ENCODE measurements at regions not wholly inside any gene's neighbourhood (a gene's known extent, or its start where the extent isn't known, plus 50 kb on each side); places are given as distances from the start of the nearest gene placed in this dataset.
A peak's percentile ranks its signal among the peaks of the same experiment; 100 is the strongest.

DNA sequence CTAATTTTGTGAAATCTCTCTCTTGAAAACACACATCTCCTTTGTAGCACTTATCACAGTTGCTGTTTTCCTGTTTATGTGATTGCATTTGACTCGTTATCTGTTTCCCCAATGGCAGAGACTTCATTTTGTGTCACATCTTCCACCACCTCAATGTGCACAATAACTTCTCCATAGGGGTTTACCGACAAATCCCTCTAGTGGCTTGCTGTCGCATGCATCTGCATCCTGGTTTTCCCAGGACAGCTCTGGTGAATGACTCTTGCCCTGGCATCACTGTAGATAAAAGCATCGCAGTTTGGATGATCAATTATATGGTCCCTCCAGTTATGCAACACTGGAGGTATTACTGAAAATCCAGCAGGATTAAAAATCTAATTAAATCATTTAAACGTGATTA is 206.5 kb upstream of the BTBD3 start:
- DNase-seq: no peak

GRCh38 chr20:11712639-11713160 is 205.0 kb upstream of the BTBD3 start:
- no peak for DNase-seq

DNA sequence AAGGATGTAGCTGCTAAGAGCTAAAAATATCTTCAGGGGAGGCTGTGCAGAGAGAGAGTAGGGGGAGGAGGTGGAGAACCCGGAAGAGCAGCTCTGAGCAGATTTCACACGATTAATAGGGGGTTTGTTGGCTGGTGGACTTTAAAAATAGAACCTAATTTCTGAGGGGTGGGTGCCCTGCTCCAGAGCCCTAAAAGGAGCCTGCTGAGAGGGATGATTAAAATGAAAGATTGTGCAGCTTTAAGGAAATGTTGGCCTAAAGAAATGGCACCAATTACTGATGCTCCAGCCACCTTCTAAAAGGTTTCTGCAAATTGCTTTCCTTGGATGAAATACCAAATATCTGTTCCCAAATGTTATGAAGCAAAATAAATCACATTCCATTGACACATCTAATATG is 202.8 kb upstream of the BTBD3 start:
- no peak for DNase-seq

- DNase-seq: peak; percentile 48 to 59
These were observed 201.3 kb upstream of the BTBD3 start for GRCh38 chr20:11716239-11716944.

GRCh38 chr20:11716945-11717248 is 200.8 kb upstream of the BTBD3 start:
- DNase-seq: no peak

GRCh38 chr20:11717562-11717961 is 200.1 kb upstream of the BTBD3 start:
- no peak for DNase-seq

GRCh38 chr20:11718474-11719094 is 199.1 kb upstream of the BTBD3 start:
- no peak for DNase-seq

- no peak for DNase-seq
These were observed 198.5 kb upstream of the BTBD3 start for GRCh38 chr20:11719153-11719552.

DNA sequence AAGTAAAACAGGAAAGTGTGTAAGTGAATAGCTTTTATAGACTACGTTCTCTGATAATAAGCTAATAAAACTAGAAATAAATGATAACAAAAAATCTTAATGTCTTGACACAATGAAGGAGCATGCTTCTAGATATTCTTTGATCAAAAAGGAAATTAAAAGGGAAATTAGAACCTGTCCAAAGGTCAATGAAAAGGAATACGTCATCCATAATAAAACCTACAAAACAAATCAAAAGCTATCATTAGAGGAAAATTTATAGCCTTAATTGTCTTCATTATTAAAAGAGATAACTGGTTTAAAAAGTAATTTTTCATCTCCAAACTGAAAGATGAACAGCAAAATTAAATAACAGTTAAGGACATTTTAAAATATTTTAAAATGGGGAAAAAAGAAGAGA is 196.3 kb upstream of the BTBD3 start:
- no peak for DNase-seq

- DNase-seq: no peak
These were observed 193.6 kb upstream of the BTBD3 start for GRCh38 chr20:11724097-11724496.

GRCh38 chr20:11726026-11726425 is 191.7 kb upstream of the BTBD3 start:
- no peak for DNase-seq

DNA sequence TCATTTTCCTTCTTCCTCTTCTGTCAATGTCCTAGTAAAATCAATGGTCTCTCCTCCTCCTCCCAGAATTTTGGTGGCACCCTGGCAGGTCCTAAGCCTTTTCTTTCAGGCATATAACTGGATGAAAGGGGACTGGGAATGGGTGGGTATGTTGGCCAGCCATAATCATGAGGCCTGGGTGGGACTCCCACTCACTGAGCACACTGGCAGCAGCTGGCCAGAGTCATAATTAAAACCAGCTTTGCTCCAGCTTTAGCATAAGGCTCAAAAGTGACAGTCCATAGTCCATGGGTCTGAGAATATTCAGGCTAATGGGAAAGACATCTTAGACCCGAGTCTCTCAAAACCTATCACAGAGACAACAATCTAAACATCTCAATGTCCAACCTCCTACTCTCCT is 190.0 kb upstream of the BTBD3 start:
- DNase-seq: no peak

DNA sequence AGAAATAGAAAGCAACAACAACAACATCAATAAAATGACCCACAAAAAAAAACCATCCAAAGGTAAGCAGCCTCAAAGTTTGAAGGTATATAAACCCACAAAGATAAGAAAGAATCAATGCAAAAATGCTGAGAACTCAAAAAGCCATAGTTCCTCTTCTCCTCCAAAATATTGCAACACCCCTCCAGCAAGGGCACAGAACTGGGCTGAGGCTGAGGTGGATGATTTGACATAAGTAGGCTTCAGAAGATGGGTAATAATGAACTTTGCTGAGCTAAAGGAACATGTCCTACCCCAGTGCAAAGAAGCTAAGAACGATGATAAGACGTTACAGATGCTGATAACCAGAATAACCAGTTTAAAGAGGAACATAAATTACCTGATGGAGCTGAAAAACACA is 188.8 kb upstream of the BTBD3 start:
- DNase-seq: no peak

GRCh38 chr20:11729806-11730205 is 187.9 kb upstream of the BTBD3 start:
- DNase-seq: no peak

GRCh38 chr20:11734431-11734830 is 183.3 kb upstream of the BTBD3 start:
- DNase-seq: no peak

- DNase-seq: no peak
These were observed 178.8 kb upstream of the BTBD3 start for GRCh38 chr20:11738852-11739251.

- no peak for DNase-seq
These were observed 176.7 kb upstream of the BTBD3 start for GRCh38 chr20:11740975-11741374.

GRCh38 chr20:11745145-11745544 is 172.5 kb upstream of the BTBD3 start:
- DNase-seq: no peak

DNA sequence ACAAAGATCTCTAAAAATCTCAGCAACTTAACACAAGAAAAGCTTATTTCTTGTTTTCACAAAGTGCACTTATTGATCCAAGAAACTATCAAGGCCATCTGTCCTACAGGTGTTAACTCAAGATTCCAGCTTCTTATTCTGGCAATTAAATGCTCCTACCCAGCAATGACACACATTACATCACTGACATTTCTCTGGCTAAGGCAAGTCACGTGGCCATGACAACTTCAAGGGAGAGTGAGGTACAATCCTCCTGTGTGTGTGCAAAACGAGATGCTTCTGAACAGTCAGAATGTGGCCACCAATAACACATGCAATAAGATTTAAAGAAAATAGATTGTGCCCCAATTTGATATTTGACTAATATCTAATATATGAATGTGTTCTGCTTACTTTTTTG is 169.3 kb upstream of the BTBD3 start:
- DNase-seq: no peak

DNA sequence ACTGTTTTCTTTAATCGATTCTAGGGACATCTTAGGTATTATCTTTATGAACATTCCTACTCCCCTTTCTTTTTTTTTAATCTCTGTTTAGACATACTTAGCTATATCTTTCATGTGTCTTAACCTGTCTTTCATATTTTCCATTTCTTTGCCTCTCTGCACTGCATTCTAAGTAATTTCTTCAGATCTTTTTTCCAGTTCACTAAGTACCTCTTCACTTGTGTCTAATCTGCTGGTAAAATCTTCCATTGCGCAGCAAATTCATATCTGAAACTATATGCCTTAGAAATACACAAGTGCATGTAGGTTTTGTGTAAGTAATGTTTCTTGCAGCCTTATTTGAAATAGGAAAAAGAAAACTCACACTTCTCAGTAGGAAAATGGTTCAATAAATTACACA is 165.4 kb upstream of the BTBD3 start:
- DNase-seq: no peak

- no peak for DNase-seq
These were observed 164.5 kb upstream of the BTBD3 start for GRCh38 chr20:11753155-11753554.

DNA sequence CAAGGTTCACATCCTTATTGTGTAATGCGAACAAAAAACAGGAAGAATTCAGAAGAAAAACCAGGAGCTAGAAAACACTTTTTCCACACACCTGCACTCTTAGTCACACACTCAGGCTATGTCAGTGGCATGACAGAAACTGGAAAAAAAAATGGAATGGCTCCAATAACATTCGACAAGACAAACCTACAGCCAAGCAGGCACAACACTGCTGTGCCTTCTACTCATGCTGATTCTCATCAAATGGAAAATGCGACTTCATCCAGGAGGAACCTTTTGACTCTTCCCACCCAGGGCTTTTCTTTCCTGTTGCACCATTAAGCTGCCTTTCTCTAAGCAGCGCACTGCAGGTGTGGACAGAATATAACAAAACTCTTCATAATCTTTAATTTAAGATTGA is 163.2 kb upstream of the BTBD3 start:
- no peak for DNase-seq

DNA sequence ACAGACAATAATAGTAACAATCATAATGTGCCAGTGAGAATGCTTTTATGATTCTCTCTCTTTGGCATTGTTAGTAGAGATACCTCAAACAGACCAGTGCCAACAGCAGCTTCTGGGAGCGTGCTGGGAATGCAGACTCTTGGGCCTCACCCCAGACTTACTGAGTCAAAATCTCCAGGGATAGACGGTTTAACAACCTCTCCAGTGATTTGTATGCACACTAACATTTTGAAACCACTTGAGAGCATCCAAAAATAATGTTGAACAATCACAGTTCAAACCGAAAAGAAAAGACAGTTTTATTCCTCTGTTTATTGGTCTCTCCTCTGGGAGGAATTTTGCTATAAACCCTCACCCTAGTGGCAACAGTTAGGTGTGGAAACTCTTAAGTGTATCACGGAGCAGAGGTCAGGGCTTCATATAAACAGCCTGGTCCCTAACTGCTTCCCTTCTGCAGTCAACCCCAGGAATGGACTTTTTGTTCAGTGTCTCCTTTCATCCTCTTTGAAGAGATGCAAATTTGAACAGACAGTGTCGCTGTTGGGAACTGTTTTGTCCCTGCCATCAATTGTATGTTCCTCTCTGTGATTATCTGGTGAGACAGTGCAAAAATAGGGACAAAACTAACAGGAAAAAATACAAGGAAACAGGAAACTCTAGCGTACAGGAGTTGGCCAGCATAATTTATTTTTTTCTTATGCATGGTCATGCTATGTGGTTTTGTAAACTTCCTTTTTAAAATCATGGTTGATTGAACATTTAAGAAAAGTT is 162.4 kb upstream of the BTBD3 start:
- DNase-seq: peak; percentile 14 to 55

DNA sequence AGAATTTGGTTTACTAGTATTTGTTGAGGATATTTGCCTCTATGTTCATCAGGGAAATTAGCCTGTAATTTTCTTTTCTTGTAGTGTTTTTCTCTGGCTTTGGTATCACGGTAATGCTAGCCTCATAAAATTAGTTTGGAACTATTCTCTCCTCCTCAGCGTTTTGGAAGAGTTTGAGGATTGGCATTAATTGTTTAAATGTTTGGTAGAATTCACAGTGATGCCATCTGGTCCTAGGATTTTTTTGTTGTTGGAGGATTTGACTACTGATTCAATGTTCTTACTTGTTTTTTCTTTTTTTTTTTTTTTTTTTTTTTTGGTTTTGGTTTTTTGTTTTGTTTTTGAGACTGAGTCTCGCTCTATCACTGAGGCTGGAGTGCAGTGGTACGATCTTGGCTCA is 156.2 kb upstream of the BTBD3 start:
- no peak for DNase-seq
